ENCODE measurements at regions not wholly inside any gene's neighbourhood (a gene's known extent, or its start where the extent isn't known, plus 50 kb on each side); places are given as distances from the start of the nearest gene placed in this dataset.

DNA sequence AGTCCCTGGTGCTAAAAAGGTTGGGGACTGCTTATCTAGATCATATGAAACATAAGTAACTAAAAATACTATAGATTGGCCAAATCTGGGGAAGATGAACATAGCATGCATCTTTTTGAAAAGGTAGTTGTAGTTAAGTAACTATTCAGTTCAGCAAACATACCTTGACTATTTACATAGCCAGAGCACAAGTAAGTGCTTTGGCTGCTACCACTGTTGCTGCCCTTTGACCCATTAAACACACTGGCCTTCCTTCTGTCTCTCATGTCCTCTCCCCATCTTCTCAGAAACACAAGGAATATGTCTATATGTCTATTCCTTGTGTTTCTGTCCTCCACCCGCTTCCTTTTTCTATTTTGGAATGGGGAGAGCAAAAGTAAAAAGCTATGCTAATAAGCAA lies 87.9 kb upstream of the SPRY1 start:
- H3K4me2 ChIP-seq: no peak overlapping the region
- no peak overlapping the region for H2AFZ ChIP-seq (ENCODE audit: low read depth)
- no peak overlapping the region for H3K27ac ChIP-seq
- TF ChIP-seq, protein P1, sequence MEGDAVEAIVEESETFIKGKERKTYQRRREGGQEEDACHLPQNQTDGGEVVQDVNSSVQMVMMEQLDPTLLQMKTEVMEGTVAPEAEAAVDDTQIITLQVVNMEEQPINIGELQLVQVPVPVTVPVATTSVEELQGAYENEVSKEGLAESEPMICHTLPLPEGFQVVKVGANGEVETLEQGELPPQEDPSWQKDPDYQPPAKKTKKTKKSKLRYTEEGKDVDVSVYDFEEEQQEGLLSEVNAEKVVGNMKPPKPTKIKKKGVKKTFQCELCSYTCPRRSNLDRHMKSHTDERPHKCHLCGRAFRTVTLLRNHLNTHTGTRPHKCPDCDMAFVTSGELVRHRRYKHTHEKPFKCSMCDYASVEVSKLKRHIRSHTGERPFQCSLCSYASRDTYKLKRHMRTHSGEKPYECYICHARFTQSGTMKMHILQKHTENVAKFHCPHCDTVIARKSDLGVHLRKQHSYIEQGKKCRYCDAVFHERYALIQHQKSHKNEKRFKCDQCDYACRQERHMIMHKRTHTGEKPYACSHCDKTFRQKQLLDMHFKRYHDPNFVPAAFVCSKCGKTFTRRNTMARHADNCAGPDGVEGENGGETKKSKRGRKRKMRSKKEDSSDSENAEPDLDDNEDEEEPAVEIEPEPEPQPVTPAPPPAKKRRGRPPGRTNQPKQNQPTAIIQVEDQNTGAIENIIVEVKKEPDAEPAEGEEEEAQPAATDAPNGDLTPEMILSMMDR (conservative IDR thresholded peaks at IDR 0.05; ENCODE audit: low read depth, low read length): no peak
- H3K27me3 ChIP-seq (ENCODE audit: insufficient read depth, low read depth): no peaks in the 10 kb centered on the region
- H3K4me3 ChIP-seq (IDR thresholded peaks at IDR 0.05; ENCODE audit: insufficient read depth, low read depth, low read length): no peak overlapping the region
- H3K79me2 ChIP-seq (ENCODE audit: insufficient read depth, low read depth): no peaks in the 10 kb centered on the region
- no peaks in the 10 kb centered on the region for H3K4me1 ChIP-seq (ENCODE audit: low read depth, poor library complexity, severe bottlenecking)
- H3K9ac ChIP-seq: no peak overlapping the region
- H4K20me1 ChIP-seq (ENCODE audit: insufficient read depth): no peaks in the 10 kb centered on the region
- no peaks in the 10 kb centered on the region for H3K36me3 ChIP-seq (ENCODE audit: insufficient read depth)

DNA sequence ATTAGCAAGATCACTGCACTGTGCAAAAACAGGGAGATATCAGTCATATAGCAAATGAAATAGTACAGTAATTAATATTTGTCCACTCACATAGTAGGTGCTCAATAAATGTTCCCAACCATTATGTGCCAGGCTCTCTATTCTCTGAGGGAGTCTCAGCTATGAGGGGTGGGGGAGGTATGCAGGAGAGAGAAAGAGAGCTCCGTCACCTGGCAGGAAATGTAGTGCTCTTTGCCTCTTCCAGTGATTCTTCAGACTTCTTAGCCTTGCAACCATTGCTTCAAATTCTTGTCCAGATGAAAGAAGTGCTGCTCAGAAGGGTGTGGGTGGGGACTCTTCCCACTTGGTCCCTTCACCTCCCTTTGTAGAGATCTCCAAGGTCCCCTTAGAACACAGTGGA lies 84.5 kb upstream of the SPRY1 start:
- Histone ChIP-seq H3K27me3 (ENCODE audit: insufficient read depth, low read depth) (no peaks in the 10 kb centered on the region), H2AFZ (ENCODE audit: low read depth) (no peak overlapping the region), H3K4me2 (no peak overlapping the region), H3K79me2 (ENCODE audit: insufficient read depth, low read depth) (no peaks in the 10 kb centered on the region), H3K27ac (no peak overlapping the region), H3K4me3 (IDR thresholded peaks at IDR 0.05; ENCODE audit: insufficient read depth, low read depth, low read length) (no peak overlapping the region), H3K9ac (no peak overlapping the region), H3K36me3 (ENCODE audit: insufficient read depth) (no peaks in the 10 kb centered on the region), H4K20me1 (ENCODE audit: insufficient read depth) (no peaks in the 10 kb centered on the region), H3K4me1 (ENCODE audit: low read depth, poor library complexity, severe bottlenecking) (no peaks in the 10 kb centered on the region)
- TF ChIP-seq, protein P1 (conservative IDR thresholded peaks at IDR 0.05; ENCODE audit: low read depth, low read length): no peak

DNA sequence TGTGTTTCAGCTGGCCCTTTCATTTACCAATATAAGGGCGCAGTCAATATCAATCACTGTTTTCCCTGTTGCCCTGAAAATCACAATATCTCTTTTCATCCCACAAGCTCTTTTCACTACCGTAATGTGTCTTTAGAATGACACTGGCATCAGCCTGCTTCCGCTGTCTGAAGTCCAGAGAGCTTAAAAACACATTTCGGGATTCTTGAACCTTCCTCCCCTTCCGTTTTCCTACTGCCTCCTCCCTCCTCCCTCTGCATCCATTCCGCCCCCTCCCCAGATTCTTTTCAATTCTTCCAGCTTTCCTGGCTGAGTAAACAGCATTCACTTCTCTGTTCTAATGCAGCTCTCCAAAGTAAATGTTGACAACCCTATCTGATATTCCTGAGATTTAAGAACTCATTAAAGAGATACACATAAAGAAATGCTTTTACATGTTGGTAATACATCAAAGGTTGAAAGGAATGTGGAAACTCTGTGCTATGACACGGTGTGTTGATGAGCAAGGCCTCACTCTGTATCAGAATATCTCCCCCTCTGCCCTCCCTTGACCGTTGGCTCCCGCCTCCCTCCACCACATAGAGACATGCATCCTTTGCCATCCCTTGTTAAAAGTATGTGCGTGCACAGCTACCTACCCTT lies 83.5 kb upstream of the SPRY1 start:
- H3K4me3 ChIP-seq (IDR thresholded peaks at IDR 0.05; ENCODE audit: insufficient read depth, low read depth, low read length): no peak overlapping the region
- TF ChIP-seq, protein P1 (conservative IDR thresholded peaks at IDR 0.05; ENCODE audit: low read depth, low read length): no peak
- no peaks in the 10 kb centered on the region for H3K79me2 ChIP-seq (ENCODE audit: insufficient read depth, low read depth)
- H3K4me1 ChIP-seq (ENCODE audit: low read depth, poor library complexity, severe bottlenecking): no peaks in the 10 kb centered on the region
- no peaks in the 10 kb centered on the region for H4K20me1 ChIP-seq (ENCODE audit: insufficient read depth)
- no peak overlapping the region for H3K9ac ChIP-seq
- H3K27ac ChIP-seq: no peak overlapping the region
- no peak overlapping the region for H2AFZ ChIP-seq (ENCODE audit: low read depth)
- H3K4me2 ChIP-seq: no peak overlapping the region
- no peaks in the 10 kb centered on the region for H3K36me3 ChIP-seq (ENCODE audit: insufficient read depth)
- H3K27me3 ChIP-seq (ENCODE audit: insufficient read depth, low read depth): no peaks in the 10 kb centered on the region

DNA sequence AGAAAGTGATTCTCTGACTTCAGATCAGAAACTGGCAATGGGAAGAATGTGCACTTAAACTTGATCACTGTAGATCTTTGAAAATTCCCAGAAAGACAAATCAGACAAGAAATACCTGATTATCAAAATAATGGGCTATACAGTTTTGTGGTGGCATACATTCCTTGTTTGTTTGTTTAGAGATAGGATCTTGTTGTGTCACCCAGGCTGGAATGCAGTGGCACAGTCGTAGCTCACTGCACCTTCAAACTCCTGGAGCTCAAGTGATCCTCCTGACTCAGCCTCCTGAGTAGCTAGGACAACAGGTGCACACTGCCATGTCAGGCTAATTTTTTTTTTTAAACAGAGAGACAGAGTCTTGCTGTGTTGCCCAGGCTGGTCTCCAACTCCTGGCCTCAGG lies 81.0 kb upstream of the SPRY1 start:
- no peak overlapping the region for H3K4me2 ChIP-seq
- TF ChIP-seq, protein P1 (conservative IDR thresholded peaks at IDR 0.05; ENCODE audit: low read depth, low read length): no peak
- H3K27ac ChIP-seq: no peak overlapping the region
- H3K36me3 ChIP-seq (ENCODE audit: insufficient read depth): no peaks in the 10 kb centered on the region
- no peaks in the 10 kb centered on the region for H4K20me1 ChIP-seq (ENCODE audit: insufficient read depth)
- no peaks in the 10 kb centered on the region for H3K4me1 ChIP-seq (ENCODE audit: low read depth, poor library complexity, severe bottlenecking)
- H3K4me3 ChIP-seq (IDR thresholded peaks at IDR 0.05; ENCODE audit: insufficient read depth, low read depth, low read length): no peak overlapping the region
- no peak overlapping the region for H2AFZ ChIP-seq (ENCODE audit: low read depth)
- H3K79me2 ChIP-seq (ENCODE audit: insufficient read depth, low read depth): no peaks in the 10 kb centered on the region
- H3K9ac ChIP-seq: no peak overlapping the region
- H3K27me3 ChIP-seq (ENCODE audit: insufficient read depth, low read depth): no peaks in the 10 kb centered on the region

Measured in KMS-11 (cell line).